GM12878 (cell line): ENCODE measurements at regions not wholly inside any gene's neighbourhood (a gene's known extent, or its start where the extent isn't known, plus 50 kb on each side); places are given as distances from the start of the nearest gene placed in this dataset.

ENCODE experiments used
- ATAC-seq: fragments of 200-7000 bp; cut with Tn5 transposase; 3 replicates; pipeline ENCODE4 v1.9.1; 2020; ENCODE audit warnings: mild to moderate bottlenecking, moderate library complexity
- BruUV-seq: library from RNA; stranded (reverse); fragments of 400-500 nt; replicated peaks from 2 replicates; lab custom pipeline; 2021; lab: Mats Ljungman, UMichigan
- CTCF ChIA-PET: fragments of 300-600 bp; sonication (Branson Sonifier 250); formaldehyde crosslinking; extraction: SDS; loops from one replicate; lab custom pipeline; 2021; ENCODE audit warnings: inconsistent platforms; lab: Yijun Ruan, JAX
- POLR2A ChIA-PET: fragments of 350-600 bp; formaldehyde crosslinking; extraction: SDS; loops from one replicate; lab custom pipeline; 2021; ENCODE audit warnings: inconsistent platforms; lab: Charles Lee
- RAD21 ChIA-PET: fragments of 300-600 bp; sonication (Branson Sonifier 250); formaldehyde crosslinking; loops from one replicate; lab custom pipeline; 2023; ENCODE audit warnings: antibody characterized with exemption; ENCODE audit not compliant: unreplicated experiment; lab: Charles Lee
- SMC1A ChIA-PET: fragments of 300-600 bp; sonication (Branson Sonifier 250); formaldehyde crosslinking; loops from one replicate; lab custom pipeline; 2023; ENCODE audit not compliant: unreplicated experiment, uncharacterized antibody; lab: Charles Lee
- DNase-seq: peaks from one replicate; pipeline ENCODE4 v3.0.0-alpha.2; 2011; ENCODE audit warnings: low read depth, low spot score
- FAIRE-seq: peaks from 3 replicates; lab custom pipeline; 2011; peaks lifted over from hg19 to GRCh38; lab: Jason Lieb, UNC
- H2AFZ ChIP-seq: 2 replicates; pipeline ENCODE4 v1.6.0; 2011; ENCODE audit warnings: low read depth, low read length, control low read depth; ENCODE audit not compliant: control insufficient read depth
- H3K27ac ChIP-seq: 2 replicates; pipeline ENCODE4 v1.5.1; 2011; ENCODE audit warnings: control low read depth; ENCODE audit not compliant: control insufficient read depth, insufficient read depth
- H3K27me3 ChIP-seq, 2 experiments: replicated peaks in 1 of 2; 2 replicates each; pipeline versions ENCODE4 v1.6.0 to v1.6.1; 2011; ENCODE audit warnings: low read length in 1 of 2; ENCODE audit not compliant: control insufficient read depth in 2 of 2, insufficient read depth in 2 of 2
- H3K36me3 ChIP-seq, 2 experiments: 2 replicates each; pipeline ENCODE4 v1.5.1; 2011; ENCODE audit warnings: low read length in 1 of 2; ENCODE audit not compliant: control insufficient read depth in 2 of 2, insufficient read depth in 2 of 2
- H3K4me1 ChIP-seq: 2 replicates; pipeline ENCODE4 v1.6.1; 2011; ENCODE audit warnings: mild to moderate bottlenecking, low read length, moderate library complexity, mixed read lengths; ENCODE audit not compliant: control insufficient read depth, insufficient read depth
- H3K4me2 ChIP-seq: 2 replicates; pipeline ENCODE4 v1.6.0; 2011; ENCODE audit warnings: control low read depth; ENCODE audit not compliant: control insufficient read depth, insufficient read depth
- H3K4me3 ChIP-seq: fragments of 200-600 bp; sonication (generic); 2 replicates; pipeline ENCODE4 v1.5.1; 2016
- H3K79me2 ChIP-seq: 2 replicates; pipeline ENCODE4 v1.6.0; 2011; ENCODE audit warnings: low read length; ENCODE audit not compliant: control insufficient read depth, insufficient read depth
- H3K9ac ChIP-seq: 2 replicates; pipeline ENCODE4 v1.8.0; 2011; ENCODE audit warnings: low read length, control low read depth, mixed read lengths; ENCODE audit not compliant: control insufficient read depth, insufficient read depth
- H3K9me3 ChIP-seq: replicated peaks from 3 replicates; pipeline ENCODE4 v1.5.1; 2011; ENCODE audit warnings: mild to moderate bottlenecking, low read length; ENCODE audit not compliant: control insufficient read depth, insufficient read depth
- H4K20me1 ChIP-seq: 2 replicates; pipeline ENCODE4 v1.6.0; 2011; ENCODE audit not compliant: control insufficient read depth, insufficient read depth
- CBX5 ChIP-seq: sonication (generic); IDR thresholded peaks from 2 replicates; pipeline ENCODE4 v1.6.1; 2016; ENCODE audit warnings: low read depth, moderate library complexity, mild to moderate bottlenecking, inconsistent platforms
- CHD1 ChIP-seq: IDR thresholded peaks from 2 replicates; pipeline ENCODE4 v1.6.1; 2012; ENCODE audit warnings: low read depth, low read length, improper control_type of control experiment
- EP300 ChIP-seq, 2 experiments: fragments of 150-350 bp in 1 of 2; IDR thresholded peaks; 2 replicates each; pipeline ENCODE4 v1.6.1; 2011 to 2012; ENCODE audit warnings: low read depth in 2 of 2, low read length in 2 of 2, borderline replicate concordance in 1 of 2, improper control_type of control experiment in 1 of 2, inconsistent platforms in 1 of 2; ENCODE audit not compliant: control insufficient read depth in 1 of 2
- ETV6 ChIP-seq, 2 experiments: fragments of 450-650 bp in 1 of 2; IDR thresholded peaks in 1 of 2; conservative IDR thresholded peaks in 1 of 2; 2 replicates each; pipeline ENCODE4 v1.6.1; 2014; ENCODE audit warnings: antibody characterized with exemption in 1 of 2, borderline replicate concordance in 1 of 2, low read depth in 1 of 2, mild to moderate bottlenecking in 1 of 2, moderate library complexity in 1 of 2
- EZH2 ChIP-seq: IDR thresholded peaks from 2 replicates; pipeline ENCODE4 v1.6.1; 2012; ENCODE audit warnings: low read depth, mild to moderate bottlenecking, control low read depth, inconsistent platforms, low read length, borderline replicate concordance; ENCODE audit not compliant: control insufficient read depth
- GABPA ChIP-seq: IDR thresholded peaks from 2 replicates; pipeline ENCODE4 v1.6.1; 2014; ENCODE audit warnings: antibody characterized with exemption, low read depth, mild to moderate bottlenecking, inconsistent platforms
- NR2C2 ChIP-seq: IDR thresholded peaks from 2 replicates; pipeline ENCODE4 v1.6.1; 2011; ENCODE audit warnings: borderline replicate concordance, low read depth; ENCODE audit not compliant: control insufficient read depth, insufficient read length
- POLR2AphosphoS2 ChIP-seq: IDR thresholded peaks from 2 replicates; pipeline ENCODE4 v1.6.1; 2011; ENCODE audit warnings: low read depth, mild to moderate bottlenecking, low read length, improper control_type of control experiment, moderate library complexity
- RAD51 ChIP-seq: fragments of 450-650 bp; IDR thresholded peaks from 2 replicates; pipeline ENCODE4 v1.6.1; 2016; ENCODE audit warnings: moderate library complexity, mild to moderate bottlenecking, inconsistent platforms
- RBBP5 ChIP-seq: fragments of 200-600 bp; sonication (generic); conservative IDR thresholded peaks from 2 replicates; pipeline ENCODE4 v1.6.1; 2016
- TCF7 ChIP-seq: IDR thresholded peaks from 2 replicates; pipeline ENCODE4 v1.6.1; 2014; ENCODE audit warnings: antibody characterized with exemption, borderline replicate concordance
- WRNIP1 ChIP-seq: IDR thresholded peaks from 2 replicates; pipeline ENCODE4 v1.6.1; 2011; ENCODE audit warnings: low read depth, low read length, improper control_type of control experiment, borderline replicate concordance
- ZNF207 ChIP-seq: fragments of 450-650 bp; IDR thresholded peaks from 2 replicates; pipeline ENCODE4 v1.6.1; 2014; ENCODE audit warnings: antibody characterized with exemption, mild to moderate bottlenecking, borderline replicate concordance
- whole genome bisulfite sequencing: methylation state at CpG from one replicate; pipeline ENCODE4 v1.1.6; 2016; ENCODE audit warnings: low lambda C conversion rate; ENCODE audit not compliant: insufficient replicate concordance, insufficient coverage; ENCODE audit errors: missing lambda C conversion rate; 5-methylcytosine and 5-hydroxymethylcytosine counted together
- in situ Hi-C: fragments of 300-500 bp; cut with MboI; formaldehyde crosslinking; loops from 9 replicates; pipeline ENCODE4 v1.14.3; 2018; ENCODE audit warnings: mixed read lengths
- intact Hi-C: fragments of 100-400 bp; cut with micrococcal nuclease; formaldehyde crosslinking; loops from one replicate; pipeline ENCODE4 v1.14.2; 2022; ENCODE audit not compliant: unreplicated experiment

GRCh38 chr9:119880361-119880760, 511.1 kb upstream of the BRINP1 start:
- Histone ChIP-seq H3K9me3 (no peaks in the 10 kb centered on the region), H3K27me3 (no peaks in the 10 kb centered on the region), H2AFZ (no peak overlapping the region), H3K9ac (no peak overlapping the region), H4K20me1 (no peaks in the 10 kb centered on the region), H3K36me3 (no peaks in the 10 kb centered on the region), H3K79me2 (no peaks in the 10 kb centered on the region), H3K4me2 (no peak overlapping the region), H3K4me1 (no peaks in the 10 kb centered on the region), H3K27ac (no peak overlapping the region), H3K4me3 (no peak overlapping the region)
- in situ Hi-C loops, result no loop called here
- no peak for FAIRE-seq
- RAD21 ChIA-PET, result no interaction called here
- TF ChIP-seq POLR2AphosphoS2 (no peak), EZH2 (no peak), EP300 (IDR thresholded peaks at IDR 0.05; ENCODE audit: borderline replicate concordance in 1 of 2, control insufficient read depth in 1 of 2, low read depth in 2 of 2, low read length in 2 of 2) (no peak), GABPA (no peak), RBBP5 (no peak), CHD1 (no peak), NR2C2 (no peak), ZNF207 (no peak), ETV6 (conservative IDR thresholded peaks at IDR 0.05 in 1 of 2, IDR thresholded peaks at IDR 0.05 in 1 of 2; ENCODE audit: borderline replicate concordance in 1 of 2, low read depth in 1 of 2) (no peak), CBX5 (no peak), RAD51 (no peak), WRNIP1 (no peak), TCF7 (no peak)
- BruUV-seq, result no TSS peak
- intact Hi-C loops, result no loop called here
- SMC1A ChIA-PET, result no interaction called here
- DNase-seq, result no peak
- POLR2A ChIA-PET, result no interaction called here
- CTCF ChIA-PET, result interaction anchor here (1.1 kb wide), 1 partner anchor 20 kb away, joined by 3 read pairs; no protein-coding TSS in a partner anchor
- no peak for ATAC-seq
- 2% methylated on average over 3 of the region's 3 CpGs for WGBS
